Spleen (tissue), 11 donors: ENCODE measurements at regions not wholly inside any gene's neighbourhood (a gene's known extent, or its start where the extent isn't known, plus 50 kb on each side); places are given as distances from the start of the nearest gene placed in this dataset.

Source experiments
- DNase-seq: peaks from one replicate; pipeline ENCODE4 v3.0.0-alpha.2; 2020
- H3K27ac ChIP-seq, 8 donors: fragments of 200-600 bp; sonication (generic) in 7 of 8; 1 replicate in 4 of 8; 2 replicates in 4 of 8; pipeline versions ENCODE4 v1.5.0 to v1.8.0; 2016 to 2021; ENCODE audit warnings: inconsistent platforms in 4 of 8, mild to moderate bottlenecking in 4 of 8, moderate library complexity in 1 of 8
- H3K27me3 ChIP-seq, 7 donors: fragments of 200-600 bp; sonication (generic) in 6 of 7; replicated peaks in 1 of 7; 1 replicate in 4 of 7; 2 replicates in 3 of 7; pipeline versions ENCODE4 v1.5.0 to v1.8.0; 2016 to 2021; ENCODE audit warnings: inconsistent platforms in 3 of 7, mild to moderate bottlenecking in 1 of 7
- H3K36me3 ChIP-seq, 6 donors: fragments of 200-600 bp; sonication (generic) in 5 of 6; 1 replicate in 4 of 6; 2 replicates in 2 of 6; pipeline versions ENCODE4 v1.5.0 to v1.8.0; 2016 to 2021; ENCODE audit warnings: inconsistent platforms in 2 of 6
- H3K4me1 ChIP-seq, 6 donors: fragments of 200-600 bp; sonication (generic) in 5 of 6; 1 replicate in 3 of 6; 2 replicates in 3 of 6; pipeline versions ENCODE4 v1.5.0 to v1.8.0; 2016 to 2021; ENCODE audit warnings: inconsistent platforms in 3 of 6
- H3K4me3 ChIP-seq, 8 donors: fragments of 200-600 bp; sonication (generic) in 7 of 8; 1 replicate in 4 of 8; 2 replicates in 4 of 8; pipeline versions ENCODE4 v1.5.0 to v1.8.0; 2016 to 2021; ENCODE audit warnings: inconsistent platforms in 4 of 8, mild to moderate bottlenecking in 4 of 8, moderate library complexity in 2 of 8
- H3K9me3 ChIP-seq, 8 donors: fragments of 200-600 bp; sonication (generic) in 7 of 8; 1 replicate in 4 of 8; 2 replicates in 4 of 8; pipeline versions ENCODE4 v1.5.0 to v1.8.0; 2016 to 2021; ENCODE audit warnings: inconsistent platforms in 4 of 8
- POLR2A ChIP-seq, 3 donors: fragments of 450-650 bp; IDR thresholded peaks; one replicate each; pipeline ENCODE4 v1.5.1; 2017; ENCODE audit warnings: antibody characterized with exemption in 3 of 3, mild to moderate bottlenecking in 1 of 3
- POLR2AphosphoS5 ChIP-seq, 3 donors: sonication (generic); formaldehyde crosslinking; IDR thresholded peaks; one replicate each; pipeline ENCODE4 v1.5.1; 2017; ENCODE audit warnings: antibody characterized with exemption in 3 of 3
- WGBS, 5 donors: extraction: QIAGEN DNeasy Blood & Tissue Kit in 3 of 5; methylation state at CpG; one replicate each; pipeline versions ENCODE4 v1.1.5 to v1.1.7; 2013 to 2018; 5-methylcytosine and 5-hydroxymethylcytosine counted together
- intact Hi-C: fragments of 100-400 bp; cut with DNase I; formaldehyde crosslinking; loops from one replicate; pipeline ENCODE4 v1.15.0; 2023; ENCODE audit warnings: low total_unique reads
- TF ChIP-seq, protein P1 (sequence below), 11 experiments: fragments of 200-600 bp in 7 of 11; fragments of 450-650 bp in 4 of 11; sonication (generic) in 4 of 11; IDR thresholded peaks in 8 of 11; conservative IDR thresholded peaks in 3 of 11; 1 replicate in 7 of 11; 2 replicates in 4 of 11; pipeline versions ENCODE4 v1.4.0 to v1.8.0; 2016 to 2021; ENCODE audit warnings: antibody characterized with exemption in 11 of 11, inconsistent platforms in 4 of 11, mild to moderate bottlenecking in 1 of 11
- donor health status: healthy with polysubstance abuse.
- donor health status: DM: no; HTN: no; CAD: no; lungs with moderate emphysema.
- donor health status: DM: no; HTN: no; CAD: no.
- donor health status: Bipolar disorder and iron deficiency.
- donor health status: healthy.
- donor health status: DM: no; HTN: no; CAD: no.
- donor health status: DM: yes; HTN: yes; CAD: no.

DNA sequence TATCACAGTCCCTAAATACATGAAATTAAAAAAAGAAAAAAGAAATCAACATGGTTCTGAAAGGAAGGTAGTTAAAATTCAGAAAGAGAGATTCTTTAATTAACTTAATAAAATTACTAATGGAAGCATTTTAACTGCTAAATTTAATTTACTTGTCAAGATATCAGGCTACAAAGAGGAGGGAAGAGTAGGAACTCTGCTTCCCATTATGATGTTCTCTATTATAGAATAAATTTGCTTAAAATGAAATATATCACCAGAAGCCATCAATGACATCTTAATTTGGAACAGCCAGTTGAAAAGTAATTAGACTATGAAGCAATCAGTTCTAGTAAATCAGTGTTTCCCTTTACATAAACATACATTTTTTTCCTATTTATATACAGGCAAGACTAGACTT is 611.8 kb upstream of the FANCL start:
- no peak overlapping the region for H3K4me3 ChIP-seq
- H3K27ac ChIP-seq, result no peak overlapping the region
- peaks cover 0 to 12% (median 6%) of the 10 kb centered on the region in 8 donors for H3K9me3 ChIP-seq
- DNase-seq, result no peak
- intact Hi-C loops, result no loop called here
- no peaks in the 10 kb centered on the region for H3K27me3 ChIP-seq
- H3K36me3 ChIP-seq, result no peaks in the 10 kb centered on the region
- TF ChIP-seq POLR2A (IDR thresholded peaks at IDR 0.05) (no peak), POLR2AphosphoS5 (IDR thresholded peaks at IDR 0.05) (no peak)
- TF ChIP-seq, protein P1, sequence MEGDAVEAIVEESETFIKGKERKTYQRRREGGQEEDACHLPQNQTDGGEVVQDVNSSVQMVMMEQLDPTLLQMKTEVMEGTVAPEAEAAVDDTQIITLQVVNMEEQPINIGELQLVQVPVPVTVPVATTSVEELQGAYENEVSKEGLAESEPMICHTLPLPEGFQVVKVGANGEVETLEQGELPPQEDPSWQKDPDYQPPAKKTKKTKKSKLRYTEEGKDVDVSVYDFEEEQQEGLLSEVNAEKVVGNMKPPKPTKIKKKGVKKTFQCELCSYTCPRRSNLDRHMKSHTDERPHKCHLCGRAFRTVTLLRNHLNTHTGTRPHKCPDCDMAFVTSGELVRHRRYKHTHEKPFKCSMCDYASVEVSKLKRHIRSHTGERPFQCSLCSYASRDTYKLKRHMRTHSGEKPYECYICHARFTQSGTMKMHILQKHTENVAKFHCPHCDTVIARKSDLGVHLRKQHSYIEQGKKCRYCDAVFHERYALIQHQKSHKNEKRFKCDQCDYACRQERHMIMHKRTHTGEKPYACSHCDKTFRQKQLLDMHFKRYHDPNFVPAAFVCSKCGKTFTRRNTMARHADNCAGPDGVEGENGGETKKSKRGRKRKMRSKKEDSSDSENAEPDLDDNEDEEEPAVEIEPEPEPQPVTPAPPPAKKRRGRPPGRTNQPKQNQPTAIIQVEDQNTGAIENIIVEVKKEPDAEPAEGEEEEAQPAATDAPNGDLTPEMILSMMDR (IDR thresholded peaks at IDR 0.05 in 8 of 11, conservative IDR thresholded peaks at IDR 0.05 in 3 of 11), result no peak
- no peaks in the 10 kb centered on the region for H3K4me1 ChIP-seq

DNA sequence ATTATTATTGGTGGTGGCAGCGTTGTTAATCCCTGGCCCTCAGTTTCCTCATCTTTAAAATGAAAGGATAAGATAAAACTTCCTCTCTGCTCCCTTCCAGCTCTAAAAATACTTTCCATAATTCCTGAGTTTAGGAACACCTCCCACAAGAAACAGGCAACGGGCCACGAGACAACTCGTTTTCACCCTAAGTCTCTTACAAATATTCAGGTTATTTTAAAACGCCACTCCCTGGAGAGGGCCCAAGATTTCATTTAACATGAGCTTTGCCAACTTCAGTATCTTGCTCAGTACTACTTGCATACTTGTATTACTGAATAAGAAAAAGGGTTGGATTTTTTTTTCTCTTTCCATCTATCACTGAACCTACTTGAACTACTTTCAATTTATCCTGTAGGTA is 611.1 kb upstream of the FANCL start:
- no peaks in the 10 kb centered on the region for H3K27me3 ChIP-seq
- no peaks in the 10 kb centered on the region for H3K36me3 ChIP-seq
- H3K4me1 ChIP-seq, result no peaks in the 10 kb centered on the region
- 72 to 86% (median 78%) methylated on average over 5 of the region's 5 CpGs for WGBS, 5 donors
- H3K9me3 ChIP-seq, result peaks cover 0 to 6% (median under 1%) of the 10 kb centered on the region in 8 donors
- no peak overlapping the region for H3K4me3 ChIP-seq
- DNase-seq, result no peak
- no peak overlapping the region for H3K27ac ChIP-seq
- intact Hi-C loops, result no loop called here
- TF ChIP-seq POLR2A (IDR thresholded peaks at IDR 0.05), result no peak
- TF ChIP-seq POLR2AphosphoS5 (IDR thresholded peaks at IDR 0.05), result no peak
- TF ChIP-seq, protein P1 (IDR thresholded peaks at IDR 0.05 in 8 of 11, conservative IDR thresholded peaks at IDR 0.05 in 3 of 11), result no peak

DNA sequence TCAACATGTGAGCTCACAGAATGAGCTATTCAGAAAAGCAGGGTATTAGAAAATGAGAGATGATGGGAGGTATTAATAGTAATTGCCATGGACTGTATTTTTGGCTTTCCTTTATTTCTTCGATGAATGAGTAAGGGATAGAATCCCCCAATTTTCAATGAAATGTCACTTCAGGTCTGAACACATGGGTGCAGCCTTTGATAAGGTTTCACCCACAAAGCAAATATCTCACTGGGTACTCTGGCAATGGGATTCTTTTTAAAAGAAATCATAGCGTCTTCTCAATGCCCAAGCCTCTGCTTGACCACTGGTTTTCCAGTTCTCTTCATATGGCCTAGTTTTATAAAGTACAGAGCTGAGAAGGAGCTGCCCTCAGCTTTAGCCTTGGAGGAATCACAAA is 610.5 kb upstream of the FANCL start:
- H3K27me3 ChIP-seq, result no peaks in the 10 kb centered on the region
- H3K4me1 ChIP-seq, result no peaks in the 10 kb centered on the region
- no peaks in the 10 kb centered on the region for H3K36me3 ChIP-seq
- intact Hi-C loops, result no loop called here
- TF ChIP-seq POLR2AphosphoS5 (IDR thresholded peaks at IDR 0.05) (no peak), POLR2A (IDR thresholded peaks at IDR 0.05) (no peak)
- TF ChIP-seq, protein P1 (IDR thresholded peaks at IDR 0.05 in 8 of 11, conservative IDR thresholded peaks at IDR 0.05 in 3 of 11), result no peak
- H3K4me3 ChIP-seq, result no peak overlapping the region
- no peak overlapping the region for H3K27ac ChIP-seq
- H3K9me3 ChIP-seq, result no peaks in the 10 kb centered on the region
- 66 to 90% (median 87%) methylated on average over 2 of the region's 2 CpGs for WGBS, 5 donors
- no peak for DNase-seq

DNA sequence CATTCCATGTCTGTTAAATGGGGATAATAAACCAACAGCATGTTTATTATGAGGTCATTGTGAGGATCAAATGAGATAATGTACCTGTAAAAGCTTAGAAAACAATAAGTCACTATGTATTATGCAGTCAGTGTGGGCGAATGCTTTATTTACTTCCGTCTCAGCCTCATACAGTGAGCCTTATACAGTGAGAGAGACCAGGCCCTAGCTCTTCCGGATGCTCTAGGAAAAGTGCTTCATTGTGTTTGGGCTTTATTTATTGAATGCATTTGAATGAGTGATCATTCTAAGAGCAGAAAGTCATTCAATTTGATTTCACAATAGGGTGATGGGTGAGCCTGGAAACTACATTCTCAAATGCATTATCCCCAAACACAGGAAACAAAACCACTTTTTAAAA is 603.9 kb upstream of the FANCL start:
- intact Hi-C loops, result no loop called here
- Histone ChIP-seq H3K4me3 (no peak overlapping the region), H3K4me1 (no peaks in the 10 kb centered on the region), H3K9me3 (no peaks in the 10 kb centered on the region), H3K36me3 (no peaks in the 10 kb centered on the region), H3K27me3 (no peaks in the 10 kb centered on the region), H3K27ac (no peak overlapping the region)
- TF ChIP-seq POLR2AphosphoS5 (IDR thresholded peaks at IDR 0.05) (no peak), POLR2A (IDR thresholded peaks at IDR 0.05) (no peak)
- TF ChIP-seq, protein P1 (IDR thresholded peaks at IDR 0.05 in 8 of 11, conservative IDR thresholded peaks at IDR 0.05 in 3 of 11), result no peak
- no peak for DNase-seq
- WGBS, 5 donors, result 86 to 88% (median 87%) methylated on average over 3 of the region's 3 CpGs
